Subcutaneous abdominal adipose tissue (tissue), 5 donors: ENCODE measurements at regions not wholly inside any gene's neighbourhood (a gene's known extent, or its start where the extent isn't known, plus 50 kb on each side); places are given as distances from the start of the nearest gene placed in this dataset.
"Not testable (repeated sequence)": the region's sequence is repeated elsewhere in the genome, so short reads cannot be mapped to it uniquely, and the experiment has no call there.

Experiments
- H3K27ac ChIP-seq: one replicate; pipeline ENCODE4 v1.7.0; 2013; ENCODE audit warnings: low read depth, mild to moderate bottlenecking, inconsistent platforms, low read length, moderate library complexity
- H3K27me3 ChIP-seq, 5 donors: one replicate each; pipeline ENCODE4 v1.7.0; 2013; ENCODE audit warnings: low read length in 5 of 5, inconsistent platforms in 1 of 5; ENCODE audit not compliant: control insufficient read depth in 5 of 5, insufficient read depth in 4 of 5
- H3K36me3 ChIP-seq, 5 donors: one replicate each; pipeline ENCODE4 v1.7.0; 2013; ENCODE audit warnings: low read length in 5 of 5; ENCODE audit not compliant: control insufficient read depth in 5 of 5, insufficient read depth in 5 of 5
- H3K4me1 ChIP-seq, 5 donors: one replicate each; pipeline ENCODE4 v1.7.0; 2013; ENCODE audit warnings: low read length in 5 of 5, mild to moderate bottlenecking in 3 of 5, moderate library complexity in 1 of 5; ENCODE audit not compliant: control insufficient read depth in 5 of 5, insufficient read depth in 5 of 5
- H3K4me3 ChIP-seq, 5 donors: one replicate each; pipeline ENCODE4 v1.7.0; 2013; ENCODE audit warnings: low read length in 5 of 5, low read depth in 1 of 5
- H3K9ac ChIP-seq, 5 donors: one replicate each; pipeline ENCODE4 v1.7.0; 2013; ENCODE audit warnings: low read length in 5 of 5, mild to moderate bottlenecking in 4 of 5, moderate library complexity in 3 of 5
- H3K9me3 ChIP-seq, 5 donors: one replicate each; pipeline ENCODE4 v1.7.0; 2013; ENCODE audit warnings: low read length in 5 of 5; ENCODE audit not compliant: control insufficient read depth in 5 of 5
- donor health status: healthy.
- donor health status: healthy.
- donor health status: healthy.
- donor health status: healthy.
- donor health status: healthy.

- Histone ChIP-seq H3K27ac (no peak overlapping the region), H3K4me1 (no peaks in the 10 kb centered on the region), H3K27me3 (peaks cover 0 to 18% (median 6%) of the 10 kb centered on the region in 5 donors), H3K9ac (no peak overlapping the region), H3K4me3 (no peak overlapping the region), H3K36me3 (no peaks in the 10 kb centered on the region), H3K9me3 (no peaks in the 10 kb centered on the region)
These were observed 91.0 kb downstream of the OR13H1 start for GRCh38 chrX:131634900-131635299.

GRCh38 chrX:131646106-131646505 lies 102.2 kb downstream of the OR13H1 start:
- Histone ChIP-seq H3K27me3 (peaks cover 0 to 15% (median 3%) of the 10 kb centered on the region in 5 donors), H3K4me3 (no peak overlapping the region), H3K4me1 (no peaks in the 10 kb centered on the region)

GRCh38 chrX:131649741-131650140 lies 105.9 kb downstream of the OR13H1 start:
- Histone ChIP-seq H3K4me1 (no peaks in the 10 kb centered on the region), H3K9me3 (peaks cover 0 to 8% (median 0%) of the 10 kb centered on the region in 5 donors), H3K4me3 (no peak overlapping the region), H3K36me3 (no peaks in the 10 kb centered on the region), H3K27ac (no peak overlapping the region), H3K27me3 (peaks cover 0 to 6% (median 3%) of the 10 kb centered on the region in 5 donors), H3K9ac (no peak overlapping the region)

More at GRCh38 chrX:131646106-131646505, 102.2 kb downstream of the OR13H1 start:
- no peaks in the 10 kb centered on the region for H3K36me3 ChIP-seq
- H3K9me3 ChIP-seq, result no peaks in the 10 kb centered on the region
- H3K27ac ChIP-seq, result no peak overlapping the region
- no peak overlapping the region for H3K9ac ChIP-seq

GRCh38 chrX:131650637-131651410 lies 107.0 kb downstream of the OR13H1 start:
- Histone ChIP-seq H3K36me3 (no peaks in the 10 kb centered on the region), H3K9me3 (peaks cover 0 to 8% (median 0%) of the 10 kb centered on the region in 5 donors), H3K4me1 (no peaks in the 10 kb centered on the region), H3K9ac (no peak overlapping the region), H3K27ac (no peak overlapping the region), H3K27me3 (peaks cover 0 to 6% (median 3%) of the 10 kb centered on the region in 5 donors), H3K4me3 (no peak overlapping the region)

- H3K27ac ChIP-seq, H3K36me3 ChIP-seq, H3K4me1 ChIP-seq, H3K4me3 ChIP-seq, H3K9me3 ChIP-seq, H3K9ac ChIP-seq: not testable (repeated sequence)
- peaks cover 0 to 21% (median 6%) of the 10 kb centered on the region in 5 donors for H3K27me3 ChIP-seq
These were observed 119.9 kb downstream of the OR13H1 start for GRCh38 chrX:131663726-131664125.

- Histone ChIP-seq H3K36me3 (no peaks in the 10 kb centered on the region), H3K4me1 (no peaks in the 10 kb centered on the region), H3K9me3 (no peaks in the 10 kb centered on the region), H3K27me3 (peaks cover 0 to 8% (median 5%) of the 10 kb centered on the region in 5 donors), H3K27ac (no peak overlapping the region), H3K4me3 (no peak overlapping the region), H3K9ac (no peak overlapping the region)
These were observed 127.9 kb downstream of the OR13H1 start for GRCh38 chrX:131671735-131672134.

- Histone ChIP-seq H3K36me3 (no peaks in the 10 kb centered on the region), H3K4me3 (no peak overlapping the region), H3K9me3 (no peaks in the 10 kb centered on the region), H3K4me1 (no peaks in the 10 kb centered on the region), H3K27ac (no peak overlapping the region), H3K9ac (no peak overlapping the region), H3K27me3 (peaks cover 0 to 17% (median 10%) of the 10 kb centered on the region in 5 donors)
These were observed 131.8 kb downstream of the OR13H1 start for GRCh38 chrX:131675596-131676194.

- Histone ChIP-seq H3K9me3 (no peaks in the 10 kb centered on the region), H3K27ac (no peak overlapping the region), H3K36me3 (no peaks in the 10 kb centered on the region), H3K9ac (no peak overlapping the region), H3K27me3 (peaks cover 0 to 15% (median 9%) of the 10 kb centered on the region in 5 donors), H3K4me1 (no peaks in the 10 kb centered on the region), H3K4me3 (no peak overlapping the region)
These were observed 134.1 kb downstream of the OR13H1 start for GRCh38 chrX:131677655-131678628.

GRCh38 chrX:131682735-131683134 lies 138.9 kb downstream of the OR13H1 start:
- not testable (repeated sequence) for H3K27me3 ChIP-seq, H3K4me1 ChIP-seq, H3K9me3 ChIP-seq, H3K27ac ChIP-seq, H3K4me3 ChIP-seq, H3K36me3 ChIP-seq, H3K9ac ChIP-seq
